Retinal pigment epithelial cell (primary cell): ENCODE measurements at regions not wholly inside any gene's neighbourhood (a gene's known extent, or its start where the extent isn't known, plus 50 kb on each side); places are given as distances from the start of the nearest gene placed in this dataset.

ENCODE experiments used
- DNase-seq: peaks from one replicate; pipeline ENCODE4 v3.0.0-alpha.2; 2010; ENCODE audit warnings: low read depth
- H3K4me3 ChIP-seq: 2 replicates; pipeline ENCODE4 v1.5.1; 2011; ENCODE audit warnings: mild to moderate bottlenecking, low read length, control low read depth, moderate library complexity
- CTCF ChIP-seq: conservative IDR thresholded peaks from 2 replicates; pipeline ENCODE4 v1.5.1; 2011; ENCODE audit warnings: low read depth, low read length, control low read depth, inconsistent platforms

GRCh38 chr4:80124246-80125211 lies 51.5 kb upstream of the ANTXR2 start:
- TF ChIP-seq CTCF: no peak
- no peak overlapping the region for H3K4me3 ChIP-seq
- no peak for DNase-seq
